Activated effector memory CD4-positive, alpha-beta T cell treated with Interleukin-2 at 50 U/mL for 16 hours (primary cell): ENCODE measurements at regions not wholly inside any gene's neighbourhood (a gene's known extent, or its start where the extent isn't known, plus 50 kb on each side); places are given as distances from the start of the nearest gene placed in this dataset.

ENCODE experiments used
- DNase-seq: peaks from one replicate; pipeline ENCODE4 v3.0.0-alpha.2; 2020

- DNase-seq = no peak
Observed at GRCh38 chr18:32542221-32542798, 71.6 kb upstream of the GAREM1 start.

- no peak for DNase-seq
Observed at GRCh38 chr18:32530947-32531651, 60.4 kb upstream of the GAREM1 start.

GRCh38 chr18:32529722-32530420, 59.2 kb upstream of the GAREM1 start:
- DNase-seq = no peak

- DNase-seq = no peak
Observed at GRCh38 chr18:32520771-32521170, 50.1 kb upstream of the GAREM1 start.
